Ovary (tissue), 7 donors: ENCODE measurements at regions not wholly inside any gene's neighbourhood (a gene's known extent, or its start where the extent isn't known, plus 50 kb on each side); places are given as distances from the start of the nearest gene placed in this dataset.

Source experiments
- DNase-seq, 5 donors: peaks; one replicate each; pipeline ENCODE4 v3.0.0-alpha.2; 2019 to 2020
- H3K27ac ChIP-seq, 2 donors: fragments of 200-600 bp; one replicate each; pipeline versions ENCODE4 v1.5.1 to v1.8.0; 2019 to 2022
- H3K27me3 ChIP-seq: fragments of 200-600 bp; one replicate; pipeline ENCODE4 v1.8.0; 2022
- H3K36me3 ChIP-seq: fragments of 200-600 bp; sonication (generic); one replicate; pipeline ENCODE4 v1.5.1; 2019
- H3K4me1 ChIP-seq: one replicate; pipeline ENCODE4 v1.8.1; 2013; ENCODE audit warnings: mild to moderate bottlenecking, moderate library complexity; ENCODE audit not compliant: insufficient read depth
- H3K4me3 ChIP-seq: fragments of 200-600 bp; sonication (generic); one replicate; pipeline ENCODE4 v1.5.1; 2017
- H3K9me3 ChIP-seq, 2 donors: fragments of 200-600 bp in 1 of 2; sonication (generic) in 1 of 2; one replicate each; pipeline versions ENCODE4 v1.5.1 to v1.8.1; 2013 to 2019; ENCODE audit warnings: mild to moderate bottlenecking in 1 of 2, moderate library complexity in 1 of 2
- EP300 ChIP-seq: sonication (generic); formaldehyde crosslinking; IDR thresholded peaks from one replicate; pipeline ENCODE4 v1.6.1; 2017; ENCODE audit warnings: antibody characterized with exemption
- POLR2A ChIP-seq: fragments of 450-650 bp; IDR thresholded peaks from one replicate; pipeline ENCODE4 v1.6.1; 2017; ENCODE audit warnings: antibody characterized with exemption, mild to moderate bottlenecking, moderate library complexity
- WGBS, 3 donors: extraction: QIAGEN DNeasy Blood & Tissue Kit in 1 of 3; methylation state at CpG; one replicate each; pipeline versions ENCODE4 v1.1.5 to v1.1.7; 2013 to 2017; 5-methylcytosine and 5-hydroxymethylcytosine counted together
- intact Hi-C, 4 donors: fragments of 100-400 bp; cut with DNase I; formaldehyde crosslinking; loops; one replicate each; pipeline versions ENCODE4 v1.11.0 to v1.15.1; 2022 to 2023
- TF ChIP-seq, protein P1 (sequence below), 3 donors: fragments of 450-650 bp in 2 of 3; fragments of 200-600 bp in 1 of 3; IDR thresholded peaks; one replicate each; pipeline versions ENCODE4 v1.5.1 to v1.8.0; 2016 to 2022; ENCODE audit warnings: antibody characterized with exemption in 3 of 3, mild to moderate bottlenecking in 1 of 3
- donor health status: DM: no; HTN: no; CAD: no; lungs with moderate emphysema.
- donor health status: DM: no; HTN: no; CAD: no.
- donor health status: Bipolar disorder and iron deficiency.
- donor health status: DM: no; HTN: no; CAD: no.
- donor health status: DM: yes; HTN: yes; CAD: no.

GRCh38 chr10:120960725-120961124, 109.6 kb downstream of the WDR11 start:
- WGBS, 3 donors = 94 to 96% (median 95%) methylated on average over 7 of the region's 7 CpGs
- H3K9me3 ChIP-seq = no peaks in the 10 kb centered on the region
- no peaks in the 10 kb centered on the region for H3K4me1 ChIP-seq
- no peaks in the 10 kb centered on the region for H3K36me3 ChIP-seq
- no peak overlapping the region for H3K4me3 ChIP-seq
- intact Hi-C loops = no loop called here
- no peaks in the 10 kb centered on the region for H3K27me3 ChIP-seq
- DNase-seq = no peak
- no peak for TF ChIP-seq EP300
- TF ChIP-seq POLR2A = no peak
- TF ChIP-seq, protein P1, sequence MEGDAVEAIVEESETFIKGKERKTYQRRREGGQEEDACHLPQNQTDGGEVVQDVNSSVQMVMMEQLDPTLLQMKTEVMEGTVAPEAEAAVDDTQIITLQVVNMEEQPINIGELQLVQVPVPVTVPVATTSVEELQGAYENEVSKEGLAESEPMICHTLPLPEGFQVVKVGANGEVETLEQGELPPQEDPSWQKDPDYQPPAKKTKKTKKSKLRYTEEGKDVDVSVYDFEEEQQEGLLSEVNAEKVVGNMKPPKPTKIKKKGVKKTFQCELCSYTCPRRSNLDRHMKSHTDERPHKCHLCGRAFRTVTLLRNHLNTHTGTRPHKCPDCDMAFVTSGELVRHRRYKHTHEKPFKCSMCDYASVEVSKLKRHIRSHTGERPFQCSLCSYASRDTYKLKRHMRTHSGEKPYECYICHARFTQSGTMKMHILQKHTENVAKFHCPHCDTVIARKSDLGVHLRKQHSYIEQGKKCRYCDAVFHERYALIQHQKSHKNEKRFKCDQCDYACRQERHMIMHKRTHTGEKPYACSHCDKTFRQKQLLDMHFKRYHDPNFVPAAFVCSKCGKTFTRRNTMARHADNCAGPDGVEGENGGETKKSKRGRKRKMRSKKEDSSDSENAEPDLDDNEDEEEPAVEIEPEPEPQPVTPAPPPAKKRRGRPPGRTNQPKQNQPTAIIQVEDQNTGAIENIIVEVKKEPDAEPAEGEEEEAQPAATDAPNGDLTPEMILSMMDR (IDR thresholded peaks at IDR 0.05) = no peak
- no peak overlapping the region for H3K27ac ChIP-seq

DNA sequence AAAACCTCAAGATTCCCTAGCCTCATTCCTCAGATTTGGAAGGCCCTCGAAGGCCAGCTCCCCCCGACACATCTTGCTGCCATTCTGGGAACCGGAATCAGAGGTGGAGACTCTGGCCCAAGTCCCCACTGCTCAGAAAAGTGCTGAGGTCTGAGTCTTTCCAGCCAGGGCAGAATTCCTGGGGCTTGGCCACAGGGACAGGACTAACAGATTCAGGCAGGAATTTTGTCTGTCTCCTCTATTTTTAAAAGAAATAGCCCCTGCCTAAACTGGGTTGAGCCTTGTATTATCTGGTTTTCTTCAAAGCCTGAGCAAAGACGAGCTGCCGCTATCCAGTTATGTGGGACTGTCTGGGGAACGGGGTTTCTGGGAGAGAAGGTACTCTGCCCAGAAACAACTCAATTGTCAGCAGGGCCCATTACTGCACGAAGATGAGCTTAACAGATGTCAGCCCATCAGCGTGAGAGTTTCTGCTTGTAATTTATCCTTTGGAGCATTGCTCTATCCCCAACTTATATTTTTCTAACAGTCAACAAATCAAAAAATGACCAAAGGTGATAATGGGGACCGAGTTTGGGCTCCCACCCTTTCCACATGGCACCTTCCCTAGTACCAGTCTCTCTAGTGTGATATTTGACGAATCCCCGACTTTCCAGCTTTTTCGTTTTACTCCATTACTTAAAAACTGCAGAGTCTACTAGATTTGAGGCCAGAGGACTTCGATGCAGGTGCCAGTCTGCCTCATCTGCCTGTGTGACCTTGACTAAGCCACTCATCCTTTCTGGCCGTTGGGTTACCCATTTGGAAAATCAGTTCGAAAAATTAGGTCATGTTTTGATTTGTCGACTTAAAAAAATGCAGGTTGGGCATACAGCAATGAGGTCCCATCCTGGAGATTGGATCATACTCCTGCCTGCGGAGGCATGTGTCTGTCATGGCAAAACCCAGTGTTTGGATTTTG, 110.9 kb downstream of the WDR11 start:
- TF ChIP-seq EP300 (no peak), POLR2A (no peak)
- TF ChIP-seq, protein P1 (IDR thresholded peaks at IDR 0.05) = no peak
- Histone ChIP-seq H3K4me1 (no peaks in the 10 kb centered on the region), H3K9me3 (no peaks in the 10 kb centered on the region), H3K27me3 (no peaks in the 10 kb centered on the region), H3K4me3 (no peak overlapping the region), H3K36me3 (no peaks in the 10 kb centered on the region), H3K27ac (no peak overlapping the region)
- intact Hi-C loops = no loop called here
- peak in 1 of 5 donors; percentile 47 for DNase-seq
- WGBS, 3 donors = 67 to 70% (median 67%) methylated on average over 17 of the region's 17 CpGs

- no peaks in the 10 kb centered on the region for H3K9me3 ChIP-seq
- no peaks in the 10 kb centered on the region for H3K4me1 ChIP-seq
- 44 to 47% (median 47%) methylated on average over 23 of the region's 23 CpGs for WGBS, 3 donors
- no peak overlapping the region for H3K4me3 ChIP-seq
- H3K27me3 ChIP-seq = no peaks in the 10 kb centered on the region
- DNase-seq = no peak
- TF ChIP-seq, protein P1 (IDR thresholded peaks at IDR 0.05) = no peak
- TF ChIP-seq POLR2A = no peak
- no peak for TF ChIP-seq EP300
- no peak overlapping the region for H3K27ac ChIP-seq
- intact Hi-C loops = no loop called here
- H3K36me3 ChIP-seq = no peaks in the 10 kb centered on the region
Observed at GRCh38 chr10:120962756-120963593, 111.8 kb downstream of the WDR11 start.

DNA sequence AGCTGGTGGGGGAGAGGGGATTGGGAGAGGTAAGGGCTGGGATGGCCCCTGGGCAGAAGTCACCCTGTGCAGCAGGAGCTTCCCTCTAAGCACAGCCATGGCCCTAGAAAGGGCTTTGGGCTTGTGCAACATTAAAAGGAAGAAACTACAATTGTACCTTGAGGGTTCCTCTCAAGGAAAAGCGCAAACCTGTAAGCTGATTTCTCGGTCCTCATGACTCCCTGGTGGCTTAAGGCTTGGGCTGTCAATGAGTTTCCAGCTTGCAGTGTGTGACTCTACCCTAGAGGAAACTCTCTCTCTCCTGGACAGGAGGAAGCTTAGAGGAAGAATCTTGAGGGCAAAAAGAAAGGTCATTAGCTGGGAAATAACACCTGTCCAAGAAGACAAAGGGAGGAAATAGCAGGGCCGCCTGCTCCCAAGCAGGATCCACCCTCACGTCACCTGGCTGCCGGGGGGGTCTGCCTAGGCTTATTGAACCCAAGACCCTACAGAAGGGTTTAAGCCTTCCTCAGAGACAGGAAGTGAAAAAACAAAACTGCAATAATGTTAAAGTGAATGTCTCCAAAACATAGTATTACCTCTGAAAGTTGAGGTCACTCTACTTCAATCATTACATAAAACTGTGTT, 112.5 kb downstream of the WDR11 start:
- no peak overlapping the region for H3K27ac ChIP-seq
- no peaks in the 10 kb centered on the region for H3K4me1 ChIP-seq
- H3K4me3 ChIP-seq = no peak overlapping the region
- DNase-seq = no peak
- intact Hi-C loops = no loop called here
- H3K9me3 ChIP-seq = no peaks in the 10 kb centered on the region
- TF ChIP-seq, protein P1 (IDR thresholded peaks at IDR 0.05) = no peak
- no peaks in the 10 kb centered on the region for H3K27me3 ChIP-seq
- 85 to 94% (median 90%) methylated on average over 5 of the region's 5 CpGs for WGBS, 3 donors
- H3K36me3 ChIP-seq = no peaks in the 10 kb centered on the region
